HepG2 (cell line): ENCODE measurements at regions not wholly inside any gene's neighbourhood (a gene's known extent, or its start where the extent isn't known, plus 50 kb on each side); places are given as distances from the start of the nearest gene placed in this dataset.

Source experiments
- ATAC-seq: fragments of 200-7000 bp; cut with Tn5 transposase; 3 replicates; pipeline ENCODE4 v1.9.1; 2020; ENCODE audit warnings: mild to moderate bottlenecking, moderate library complexity
- BruUV-seq: library from RNA; stranded (reverse); fragments of 400-500 nt; replicated peaks from 2 replicates; lab custom pipeline; 2021; lab: Mats Ljungman, UMichigan
- CTCF ChIA-PET: fragments of 300-600 bp; formaldehyde crosslinking; extraction: SDS; loops from one replicate; lab custom pipeline; 2021; ENCODE audit warnings: low total read pairs, inconsistent platforms, low intra/inter-chr PET ratio; lab: Yijun Ruan, JAX
- POLR2A ChIA-PET: fragments of 350-600 bp; sonication (Branson Sonifier 250); formaldehyde crosslinking; loops from one replicate; lab custom pipeline; 2020; ENCODE audit warnings: antibody characterized with exemption, inconsistent platforms; lab: Yijun Ruan, JAX
- DNase-seq: peaks from one replicate; pipeline ENCODE4 v3.0.0-alpha.2; 2015; ENCODE audit warnings: low spot score
- FAIRE-seq: peaks from 3 replicates; lab custom pipeline; 2011; peaks lifted over from hg19 to GRCh38; lab: Jason Lieb, UNC
- H2AFZ ChIP-seq: one replicate; pipeline ENCODE4 v1.6.1; 2011; ENCODE audit warnings: low read length, inconsistent platforms
- H3K27ac ChIP-seq: fragments of 300-600 bp; 3 replicates; pipeline ENCODE4 v1.8.0; 2011; ENCODE audit warnings: mixed run types, mild to moderate bottlenecking, mixed read lengths, low read length, inconsistent platforms; ENCODE audit not compliant: insufficient read depth; ENCODE audit errors: extremely low read length
- H3K27me3 ChIP-seq, 2 experiments: fragments of 200-600 bp in 1 of 2; 2 replicates in 1 of 2; 3 replicates in 1 of 2; pipeline versions ENCODE4 v1.6.0 to v1.8.0; 2011; ENCODE audit warnings: low read length in 2 of 2, mild to moderate bottlenecking in 2 of 2, moderate library complexity in 2 of 2, inconsistent platforms in 1 of 2; ENCODE audit not compliant: insufficient read depth in 2 of 2, control insufficient read depth in 1 of 2
- H3K36me3 ChIP-seq, 2 experiments: fragments of 200-600 bp in 1 of 2; replicated peaks in 1 of 2; 2 replicates in 1 of 2; 3 replicates in 1 of 2; pipeline versions ENCODE4 v1.5.1 to v1.8.0; 2011; ENCODE audit warnings: low read length in 2 of 2, inconsistent platforms in 1 of 2; ENCODE audit not compliant: insufficient read depth in 2 of 2, control insufficient read depth in 1 of 2
- H3K4me1 ChIP-seq: 2 replicates; pipeline ENCODE4 v1.5.1; 2012; ENCODE audit warnings: low read length, inconsistent platforms; ENCODE audit not compliant: insufficient read depth
- H3K4me2 ChIP-seq: 2 replicates; pipeline ENCODE4 v1.6.0; 2011; ENCODE audit warnings: low read depth, low read length, inconsistent platforms
- H3K4me3 ChIP-seq, 3 experiments: fragments of 200-600 bp in 1 of 3; sonication (generic), shearing (Covaris generic) in 1 of 3; replicated peaks in 1 of 3; 2 replicates each; pipeline ENCODE4 v1.5.1; 2011 to 2016; ENCODE audit warnings: low read length in 3 of 3, inconsistent platforms in 2 of 3, low read depth in 2 of 3, mild to moderate bottlenecking in 2 of 3, control low read depth in 1 of 3, mixed read lengths in 1 of 3; ENCODE audit not compliant: insufficient read depth in 1 of 3
- H3K79me2 ChIP-seq: one replicate; pipeline ENCODE4 v1.6.1; 2011; ENCODE audit warnings: low read length, inconsistent platforms; ENCODE audit not compliant: insufficient read depth
- H3K9ac ChIP-seq: 2 replicates; pipeline ENCODE4 v1.6.0; 2011; ENCODE audit warnings: mild to moderate bottlenecking, low read depth, low read length, inconsistent platforms; ENCODE audit not compliant: insufficient read depth
- H3K9me3 ChIP-seq: 2 replicates; pipeline ENCODE4 v1.5.1; 2012; ENCODE audit warnings: mild to moderate bottlenecking, low read length
- H4K20me1 ChIP-seq: 2 replicates; pipeline ENCODE4 v1.6.0; 2011; ENCODE audit warnings: inconsistent platforms, mild to moderate bottlenecking, low read length, moderate library complexity; ENCODE audit not compliant: insufficient read depth
- AKNA ChIP-seq: sonication (generic); formaldehyde crosslinking; IDR thresholded peaks from 2 replicates; pipeline ENCODE4 v1.4.0; 2020; ENCODE audit warnings: missing genetic modification reagents, borderline replicate concordance
- ATRX ChIP-seq: sonication (generic); formaldehyde crosslinking; IDR thresholded peaks from 2 replicates; pipeline ENCODE4 v1.4.0; 2020; ENCODE audit warnings: missing genetic modification reagents, borderline replicate concordance
- EP300 ChIP-seq, 3 experiments: sonication (generic) in 1 of 3; formaldehyde crosslinking in 1 of 3; IDR thresholded peaks; 2 replicates each; pipeline versions ENCODE4 v1.5.1 to v1.6.1; 2011 to 2020; ENCODE audit warnings: low read depth in 2 of 3, low read length in 2 of 3, borderline replicate concordance in 1 of 3, improper control_type of control experiment in 1 of 3, mild to moderate bottlenecking in 1 of 3, missing genetic modification reagents in 1 of 3, moderate library complexity in 1 of 3
- HMGXB3 ChIP-seq: sonication (generic); formaldehyde crosslinking; IDR thresholded peaks from 2 replicates; pipeline ENCODE4 v1.4.0; 2020; ENCODE audit warnings: missing genetic modification reagents, borderline replicate concordance
- NFYB ChIP-seq: sonication (generic); formaldehyde crosslinking; IDR thresholded peaks from 2 replicates; pipeline ENCODE4 v1.4.0; 2020; ENCODE audit warnings: missing genetic modification reagents
- PCBP2 ChIP-seq: fragments of 200-400 bp; formaldehyde crosslinking; optimal IDR thresholded peaks from 2 replicates; pipeline ENCODE3; 2018; ENCODE audit warnings: low read length, low read depth; ENCODE audit not compliant: poor library complexity, severe bottlenecking
- SMC3 ChIP-seq: IDR thresholded peaks from 2 replicates; pipeline ENCODE4 v1.6.1; 2011; ENCODE audit warnings: low read length, improper control_type of control experiment
- TBL1XR1 ChIP-seq: fragments of 150-350 bp; IDR thresholded peaks from 2 replicates; pipeline ENCODE4 v1.6.1; 2014; ENCODE audit warnings: borderline replicate concordance, low read length; ENCODE audit not compliant: partially characterized antibody
- ZFP1 ChIP-seq: IDR thresholded peaks from 2 replicates; pipeline ENCODE4 v1.6.1; 2016
- ZNF264 ChIP-seq: sonication (generic); formaldehyde crosslinking; IDR thresholded peaks from 2 replicates; pipeline ENCODE4 v1.4.0; 2020; ENCODE audit warnings: missing genetic modification reagents
- ZNF674 ChIP-seq: sonication (generic); formaldehyde crosslinking; IDR thresholded peaks from 2 replicates; pipeline ENCODE4 v1.5.0; 2020; ENCODE audit warnings: low read depth, mild to moderate bottlenecking, missing genetic modification reagents
- ZNF766 ChIP-seq: sonication (generic); formaldehyde crosslinking; IDR thresholded peaks from 2 replicates; pipeline ENCODE4 v1.5.0; 2020; ENCODE audit warnings: missing genetic modification reagents, borderline replicate concordance
- ZNF839 ChIP-seq: sonication (generic); formaldehyde crosslinking; IDR thresholded peaks from 2 replicates; pipeline ENCODE4 v1.4.0; 2020; ENCODE audit warnings: missing genetic modification reagents, mild to moderate bottlenecking, borderline replicate concordance
- WGBS: methylation state at CpG from one replicate; pipeline ENCODE4 v1.1.6; 2017; ENCODE audit warnings: low lambda C conversion rate; 5-methylcytosine and 5-hydroxymethylcytosine counted together
- in situ Hi-C: cut with HindIII; loops from 2 replicates; pipeline ENCODE4 v1.10.0; 2017; ENCODE audit warnings: low pct_unique_long_range_greater_than_20kb; ENCODE audit not compliant: extremely low pct_ligation_motif_present
- intact Hi-C: fragments of 100-400 bp; cut with micrococcal nuclease; formaldehyde crosslinking; loops from one replicate; pipeline ENCODE4 v1.10.0; 2022; ENCODE audit not compliant: unreplicated experiment

- DNase-seq (peak; percentile 24), ATAC-seq (peak; percentile 72), FAIRE-seq (no peak)
- H3K36me3 ChIP-seq = no peaks in the 10 kb centered on the region
- H3K4me2 ChIP-seq = no peak overlapping the region
- H3K79me2 ChIP-seq = no peaks in the 10 kb centered on the region
- intact Hi-C loops = loop anchor here (1.0 to 2.0 kb wide), 3 partner anchors 159 to 359 kb away; no protein-coding TSS in a partner anchor
- no peaks in the 10 kb centered on the region for H4K20me1 ChIP-seq
- H3K9ac ChIP-seq = no peak overlapping the region
- POLR2A ChIA-PET = no interaction called here
- BruUV-seq = no TSS peak
- H3K4me3 ChIP-seq = no peak overlapping the region
- no peaks in the 10 kb centered on the region for H3K9me3 ChIP-seq
- no peak overlapping the region for H2AFZ ChIP-seq
- in situ Hi-C loops = no loop called here
- H3K27me3 ChIP-seq = no peaks in the 10 kb centered on the region
- H3K27ac ChIP-seq = no peak overlapping the region
- CTCF ChIA-PET = interaction anchor here (0.9 to 3.8 kb wide), 3 partner anchors 124 to 193 kb away, joined by 3 to 82 read pairs (median 9); partner anchors contain the start of gene ARRDC3
- no peaks in the 10 kb centered on the region; the same call in 1 of the 2 replicates for H3K4me1 ChIP-seq
- WGBS = 14% methylated on average over 10 of the region's 10 CpGs
- TF ChIP-seq ZNF674 (CRISPR knock-in tag) (no peak), EP300 (IDR thresholded peaks at IDR 0.05; ENCODE audit: low read depth in 2 of 2, low read length in 2 of 2) (no peak), EP300 (CRISPR knock-in tag; IDR thresholded peaks at IDR 0.05; ENCODE audit: borderline replicate concordance) (no peak), ZNF264 (CRISPR knock-in tag) (no peak), ZNF839 (no peak), ATRX (CRISPR knock-in tag) (no peak), NFYB (CRISPR knock-in tag) (no peak), TBL1XR1 (no peak), PCBP2 (no peak), AKNA (CRISPR knock-in tag) (no peak), HMGXB3 (CRISPR knock-in tag) (0 out of 2 replicates have a peak, but pooled peaks have one; percentile 37), ZNF766 (CRISPR knock-in tag) (no peak), ZFP1 (CRISPR knock-in tag) (no peak), SMC3 (peak; percentile 86)
These were observed 157.1 kb downstream of the ARRDC3 start for GRCh38 chr5:91225848-91226686.
